Cardiac muscle cell (in vitro differentiated cells and primary cell): ENCODE measurements at regions not wholly inside any gene's neighbourhood (a gene's known extent, or its start where the extent isn't known, plus 50 kb on each side); places are given as distances from the start of the nearest gene placed in this dataset.

Experiments
- DNase-seq, 2 donors: peaks; one replicate each; pipeline versions ENCODE4 v3.0.0 to v3.0.0-alpha.2; 2010 to 2017; ENCODE audit warnings: low read depth in 1 of 2, low spot score in 1 of 2
- H3K27ac ChIP-seq: fragments of 200-600 bp; sonication (generic); 2 replicates; pipeline ENCODE4 v1.5.1; 2016
- H3K27me3 ChIP-seq: fragments of 200-600 bp; sonication (generic); 2 replicates; pipeline ENCODE4 v1.6.0; 2016; ENCODE audit warnings: control low read depth
- H3K36me3 ChIP-seq: fragments of 200-600 bp; sonication (generic); 2 replicates; pipeline ENCODE4 v1.5.1; 2016; ENCODE audit warnings: control low read depth
- H3K4me1 ChIP-seq: fragments of 200-600 bp; sonication (generic); 2 replicates; pipeline ENCODE4 v1.8.1; 2017; ENCODE audit warnings: low read depth, mild to moderate bottlenecking, mixed run types
- H3K4me3 ChIP-seq: fragments of 200-600 bp; sonication (generic); 2 replicates; pipeline ENCODE4 v1.5.1; 2016; ENCODE audit warnings: mild to moderate bottlenecking
- H3K9me3 ChIP-seq: fragments of 200-600 bp; sonication (generic); 2 replicates; pipeline ENCODE4 v1.5.1; 2017; ENCODE audit warnings: low read depth, mild to moderate bottlenecking, control low read depth
- TF ChIP-seq, protein P1 (sequence below): IDR thresholded peaks from 2 replicates; pipeline ENCODE4 v1.5.1; 2012; ENCODE audit warnings: low read depth, mild to moderate bottlenecking, low read length

DNA sequence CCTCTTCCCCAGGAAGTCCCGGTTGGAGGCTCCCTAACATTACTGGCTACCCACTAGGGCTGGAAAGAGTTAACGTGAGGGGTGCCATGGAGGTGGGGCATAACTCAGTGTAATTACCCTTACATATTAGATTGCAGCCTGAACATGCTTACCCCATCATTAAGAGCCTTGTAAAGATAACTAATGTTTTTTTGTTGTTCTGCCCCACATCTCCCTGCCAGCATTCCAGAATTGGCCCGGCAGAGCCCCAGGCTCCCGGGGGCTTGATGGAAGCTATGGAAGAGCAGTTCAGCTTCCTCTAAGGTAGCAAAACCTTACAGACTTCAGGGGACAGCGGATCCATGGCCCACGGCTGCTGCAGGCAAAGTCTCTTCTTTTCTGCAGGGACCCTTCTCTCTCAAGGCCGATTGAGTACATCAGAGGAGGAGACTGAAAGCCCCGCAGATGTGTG lies 166.1 kb upstream of the FOXQ1 start:
- Histone ChIP-seq H3K27me3 (peaks cover 2% of the 10 kb centered on the region), H3K4me3 (no peak overlapping the region), H3K9me3 (no peaks in the 10 kb centered on the region), H3K27ac (no peak overlapping the region), H3K36me3 (no peaks in the 10 kb centered on the region), H3K4me1 (no peaks in the 10 kb centered on the region)
- TF ChIP-seq, protein P1, sequence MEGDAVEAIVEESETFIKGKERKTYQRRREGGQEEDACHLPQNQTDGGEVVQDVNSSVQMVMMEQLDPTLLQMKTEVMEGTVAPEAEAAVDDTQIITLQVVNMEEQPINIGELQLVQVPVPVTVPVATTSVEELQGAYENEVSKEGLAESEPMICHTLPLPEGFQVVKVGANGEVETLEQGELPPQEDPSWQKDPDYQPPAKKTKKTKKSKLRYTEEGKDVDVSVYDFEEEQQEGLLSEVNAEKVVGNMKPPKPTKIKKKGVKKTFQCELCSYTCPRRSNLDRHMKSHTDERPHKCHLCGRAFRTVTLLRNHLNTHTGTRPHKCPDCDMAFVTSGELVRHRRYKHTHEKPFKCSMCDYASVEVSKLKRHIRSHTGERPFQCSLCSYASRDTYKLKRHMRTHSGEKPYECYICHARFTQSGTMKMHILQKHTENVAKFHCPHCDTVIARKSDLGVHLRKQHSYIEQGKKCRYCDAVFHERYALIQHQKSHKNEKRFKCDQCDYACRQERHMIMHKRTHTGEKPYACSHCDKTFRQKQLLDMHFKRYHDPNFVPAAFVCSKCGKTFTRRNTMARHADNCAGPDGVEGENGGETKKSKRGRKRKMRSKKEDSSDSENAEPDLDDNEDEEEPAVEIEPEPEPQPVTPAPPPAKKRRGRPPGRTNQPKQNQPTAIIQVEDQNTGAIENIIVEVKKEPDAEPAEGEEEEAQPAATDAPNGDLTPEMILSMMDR, result no peak
- no peak for DNase-seq

DNA sequence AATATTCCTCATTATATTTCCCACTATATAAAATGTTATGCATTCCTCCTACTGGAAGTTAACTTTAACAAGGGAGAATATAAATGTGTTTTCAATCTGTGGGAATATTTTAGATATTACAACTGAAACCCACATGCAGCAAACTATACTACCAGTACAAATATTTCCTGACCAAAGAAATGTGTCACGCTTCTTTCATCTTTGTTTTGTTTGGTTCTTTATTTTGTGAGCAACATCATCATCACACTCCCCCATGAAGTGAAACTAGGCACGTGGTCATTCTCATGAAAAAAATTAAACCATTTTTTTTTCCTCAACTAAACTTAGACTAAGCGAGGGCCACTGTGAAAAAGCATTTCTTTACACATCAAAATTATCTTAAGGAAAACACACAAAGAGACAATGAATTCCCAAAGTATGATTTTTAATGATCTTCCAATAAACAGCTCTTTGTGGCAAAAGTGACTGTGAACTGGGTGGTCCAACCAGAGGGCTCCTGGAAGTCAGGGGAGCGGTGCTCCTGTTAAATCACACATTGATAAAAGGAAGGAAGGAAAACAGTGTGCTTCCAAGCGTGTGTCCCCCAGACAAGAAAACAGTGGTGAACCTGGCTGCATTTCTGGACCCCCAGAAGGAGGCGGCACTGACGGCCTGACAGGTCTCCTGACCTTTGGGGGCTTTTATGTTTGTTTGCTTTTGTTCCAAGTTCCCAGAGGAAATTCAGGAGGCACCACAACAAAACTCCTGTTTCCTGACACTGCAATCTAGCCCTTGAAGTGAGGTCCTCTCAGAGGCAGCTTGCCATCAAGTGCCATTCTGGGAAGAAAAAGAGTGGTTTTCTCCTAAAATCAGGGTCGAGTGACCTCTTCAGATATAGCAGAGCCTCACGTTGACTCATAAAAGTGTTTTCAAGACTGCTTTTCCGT lies 166.8 kb upstream of the FOXQ1 start:
- H3K36me3 ChIP-seq, result no peaks in the 10 kb centered on the region
- TF ChIP-seq, protein P1, result no peak
- H3K27me3 ChIP-seq, result peaks cover 2% of the 10 kb centered on the region
- no peak for DNase-seq
- no peaks in the 10 kb centered on the region for H3K4me1 ChIP-seq
- no peak overlapping the region for H3K27ac ChIP-seq
- H3K4me3 ChIP-seq, result no peak overlapping the region
- no peaks in the 10 kb centered on the region for H3K9me3 ChIP-seq

DNA sequence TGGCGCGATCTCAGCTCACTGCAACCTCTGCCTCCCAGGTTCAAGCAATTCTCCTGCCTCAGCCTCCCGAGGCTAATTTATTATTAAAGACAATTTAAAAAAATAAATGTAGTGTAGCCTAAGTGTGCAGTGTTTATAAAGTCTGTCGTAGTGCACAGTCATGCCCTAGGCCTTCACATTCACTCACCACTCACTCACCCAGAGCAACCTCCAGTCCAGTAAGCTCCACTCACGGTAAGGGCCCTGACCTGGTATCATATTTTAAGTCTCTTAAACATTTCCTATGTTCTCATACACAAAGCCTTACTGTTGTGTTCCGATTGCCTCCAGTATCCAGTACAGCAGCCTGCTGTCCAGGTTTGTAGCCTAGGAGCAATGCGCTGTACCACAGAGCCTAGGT lies 168.2 kb upstream of the FOXQ1 start:
- TF ChIP-seq, protein P1, result no peak
- Histone ChIP-seq H3K4me1 (no peaks in the 10 kb centered on the region), H3K36me3 (no peaks in the 10 kb centered on the region), H3K9me3 (no peaks in the 10 kb centered on the region), H3K4me3 (no peak overlapping the region), H3K27me3 (no peaks in the 10 kb centered on the region), H3K27ac (no peak overlapping the region)
- DNase-seq, result no peak

DNA sequence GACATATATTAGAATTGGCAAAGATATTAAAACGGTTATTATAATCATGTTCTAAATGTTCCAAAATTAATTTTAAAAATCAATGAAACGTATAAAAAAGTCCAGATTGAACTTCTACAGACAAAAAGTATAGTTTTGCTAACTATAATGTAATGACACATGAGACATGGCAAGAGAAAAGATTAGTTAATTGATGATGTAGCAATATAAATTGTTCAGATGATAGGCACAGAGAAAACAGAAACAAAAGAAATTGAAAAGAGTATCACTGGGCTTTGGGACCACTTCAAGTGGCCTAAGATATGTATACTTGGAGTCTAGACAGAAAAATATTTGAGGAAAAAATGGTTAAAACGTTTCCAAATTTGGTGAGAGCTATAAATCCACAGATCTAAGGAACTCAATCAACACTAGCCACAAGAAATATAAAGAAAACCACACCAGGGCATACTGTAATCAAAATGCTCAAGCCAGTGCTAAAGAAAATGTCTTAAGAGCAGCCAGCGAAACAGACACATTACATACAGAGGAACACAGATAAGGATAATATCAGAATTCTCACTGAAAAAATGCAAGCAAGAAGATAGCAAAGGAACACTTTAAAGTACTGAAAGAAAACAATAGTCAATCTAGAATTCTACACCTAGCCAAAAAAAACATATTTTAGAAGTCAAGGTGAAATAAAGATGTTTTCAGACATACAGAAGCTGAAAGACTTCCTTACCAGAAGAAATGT lies 172.6 kb upstream of the FOXQ1 start:
- Histone ChIP-seq H3K27ac (no peak overlapping the region), H3K4me3 (no peak overlapping the region), H3K27me3 (no peaks in the 10 kb centered on the region), H3K9me3 (no peaks in the 10 kb centered on the region), H3K36me3 (no peaks in the 10 kb centered on the region), H3K4me1 (no peaks in the 10 kb centered on the region)
- TF ChIP-seq, protein P1, result no peak
- DNase-seq, result no peak

DNA sequence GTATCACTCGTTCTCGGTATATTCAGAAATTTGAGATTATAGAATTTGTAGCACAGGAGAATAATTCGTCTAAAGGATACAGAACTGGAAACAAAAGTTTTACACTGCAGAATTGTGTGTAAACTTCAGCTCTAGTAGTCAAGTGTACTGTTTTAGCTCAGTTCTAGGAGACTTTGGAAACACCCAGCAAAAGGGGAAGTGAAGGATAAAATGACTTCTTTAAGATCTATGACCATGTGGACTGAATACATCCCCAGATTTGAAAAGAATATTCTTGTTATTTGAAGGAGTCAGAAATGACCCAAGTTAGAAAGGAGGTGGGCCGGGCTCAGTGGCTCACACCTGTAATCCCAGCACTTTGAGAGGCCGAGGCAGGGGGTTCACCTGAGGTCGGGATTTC lies 174.0 kb upstream of the FOXQ1 start:
- H3K36me3 ChIP-seq, result no peaks in the 10 kb centered on the region
- no peak for DNase-seq
- TF ChIP-seq, protein P1, result no peak
- H3K4me1 ChIP-seq, result no peaks in the 10 kb centered on the region
- no peak overlapping the region for H3K27ac ChIP-seq
- no peaks in the 10 kb centered on the region for H3K9me3 ChIP-seq
- H3K27me3 ChIP-seq, result no peaks in the 10 kb centered on the region
- no peak overlapping the region for H3K4me3 ChIP-seq
